ENCODE measurements at regions not wholly inside any gene's neighbourhood (a gene's known extent, or its start where the extent isn't known, plus 50 kb on each side); places are given as distances from the start of the nearest gene placed in this dataset.

DNA sequence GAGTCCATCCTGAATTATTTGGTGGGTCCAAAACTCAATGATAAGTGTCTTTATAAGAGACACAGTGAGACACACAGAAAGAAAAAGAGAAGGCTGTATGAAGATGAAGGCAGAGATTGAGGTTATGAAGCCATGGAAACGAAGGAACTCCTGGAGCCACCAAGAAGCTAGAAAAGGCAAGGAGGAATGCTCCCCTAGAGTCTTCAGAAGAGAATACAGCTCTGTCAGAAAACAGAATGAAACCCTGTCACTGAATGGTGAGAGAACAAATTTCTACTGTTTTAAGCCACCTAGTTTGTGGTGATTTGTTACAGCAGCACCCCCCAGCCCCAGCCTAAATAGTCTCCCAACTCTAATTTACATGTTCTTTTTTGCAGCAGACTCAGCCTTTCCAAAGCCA lies 635.1 kb downstream of the EPHA7 start:
- TF ChIP-seq, protein P1, sequence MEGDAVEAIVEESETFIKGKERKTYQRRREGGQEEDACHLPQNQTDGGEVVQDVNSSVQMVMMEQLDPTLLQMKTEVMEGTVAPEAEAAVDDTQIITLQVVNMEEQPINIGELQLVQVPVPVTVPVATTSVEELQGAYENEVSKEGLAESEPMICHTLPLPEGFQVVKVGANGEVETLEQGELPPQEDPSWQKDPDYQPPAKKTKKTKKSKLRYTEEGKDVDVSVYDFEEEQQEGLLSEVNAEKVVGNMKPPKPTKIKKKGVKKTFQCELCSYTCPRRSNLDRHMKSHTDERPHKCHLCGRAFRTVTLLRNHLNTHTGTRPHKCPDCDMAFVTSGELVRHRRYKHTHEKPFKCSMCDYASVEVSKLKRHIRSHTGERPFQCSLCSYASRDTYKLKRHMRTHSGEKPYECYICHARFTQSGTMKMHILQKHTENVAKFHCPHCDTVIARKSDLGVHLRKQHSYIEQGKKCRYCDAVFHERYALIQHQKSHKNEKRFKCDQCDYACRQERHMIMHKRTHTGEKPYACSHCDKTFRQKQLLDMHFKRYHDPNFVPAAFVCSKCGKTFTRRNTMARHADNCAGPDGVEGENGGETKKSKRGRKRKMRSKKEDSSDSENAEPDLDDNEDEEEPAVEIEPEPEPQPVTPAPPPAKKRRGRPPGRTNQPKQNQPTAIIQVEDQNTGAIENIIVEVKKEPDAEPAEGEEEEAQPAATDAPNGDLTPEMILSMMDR (IDR thresholded peaks at IDR 0.05; ENCODE audit: low read length) = no peak
- no peak for TF ChIP-seq EZH2 (optimal IDR thresholded peaks at IDR 0.05; ENCODE audit: low read depth, low read length)
- TF ChIP-seq EZH2phosphoT487 (IDR thresholded peaks at IDR 0.05; ENCODE audit: low read length) = no peak

Measured in MM.1S (cell line).